Epidermal melanocyte (primary cell): ENCODE measurements at regions not wholly inside any gene's neighbourhood (a gene's known extent, or its start where the extent isn't known, plus 50 kb on each side); places are given as distances from the start of the nearest gene placed in this dataset.

Source experiments
- DNase-seq: peaks from one replicate; pipeline ENCODE4 v3.0.0; 2011; ENCODE audit warnings: low spot score; ENCODE audit not compliant: insufficient read length

DNA sequence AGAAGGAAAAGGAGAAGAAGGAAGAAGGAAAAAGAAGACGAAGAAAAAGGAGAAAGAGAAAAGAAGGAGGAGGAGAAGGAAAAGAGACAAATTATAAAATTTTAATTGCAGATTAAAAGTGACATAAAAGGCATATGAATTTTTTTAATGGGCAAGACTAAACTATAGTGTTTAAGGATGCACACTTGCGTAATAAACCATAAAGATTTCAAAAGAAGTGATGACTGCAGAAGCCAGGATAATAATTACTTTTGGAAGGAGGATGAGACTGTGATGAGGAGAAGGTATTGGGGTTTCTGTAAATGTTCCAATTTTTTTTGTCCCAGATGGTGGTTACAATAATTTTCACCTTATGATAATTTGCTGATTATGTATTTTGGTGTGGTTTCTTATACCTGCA, 243.1 kb upstream of the PKN2 start:
- DNase-seq: no peak

- DNase-seq: no peak
These were observed 232.2 kb upstream of the PKN2 start for GRCh38 chr1:88451856-88452255.

DNA sequence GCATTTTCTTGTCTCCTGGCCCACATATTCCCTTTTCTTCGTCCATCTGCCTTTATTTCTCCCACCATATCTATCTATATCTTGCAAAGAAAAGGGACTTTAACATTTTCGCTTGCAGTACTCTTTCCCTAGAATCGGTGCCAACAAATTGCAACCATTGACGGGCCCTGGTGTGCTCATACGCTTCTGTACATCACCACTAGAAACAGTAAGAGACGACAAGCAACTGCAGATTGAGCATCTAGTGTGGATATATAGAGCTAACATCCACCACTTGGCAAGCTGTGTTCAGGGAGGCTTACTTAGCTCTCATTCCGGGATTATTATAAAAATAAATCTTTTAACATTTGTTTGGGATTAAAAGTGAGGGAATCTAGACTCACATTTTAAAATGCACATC, 230.8 kb upstream of the PKN2 start:
- DNase-seq: no peak

GRCh38 chr1:88454781-88455180, 229.3 kb upstream of the PKN2 start:
- no peak for DNase-seq

DNA sequence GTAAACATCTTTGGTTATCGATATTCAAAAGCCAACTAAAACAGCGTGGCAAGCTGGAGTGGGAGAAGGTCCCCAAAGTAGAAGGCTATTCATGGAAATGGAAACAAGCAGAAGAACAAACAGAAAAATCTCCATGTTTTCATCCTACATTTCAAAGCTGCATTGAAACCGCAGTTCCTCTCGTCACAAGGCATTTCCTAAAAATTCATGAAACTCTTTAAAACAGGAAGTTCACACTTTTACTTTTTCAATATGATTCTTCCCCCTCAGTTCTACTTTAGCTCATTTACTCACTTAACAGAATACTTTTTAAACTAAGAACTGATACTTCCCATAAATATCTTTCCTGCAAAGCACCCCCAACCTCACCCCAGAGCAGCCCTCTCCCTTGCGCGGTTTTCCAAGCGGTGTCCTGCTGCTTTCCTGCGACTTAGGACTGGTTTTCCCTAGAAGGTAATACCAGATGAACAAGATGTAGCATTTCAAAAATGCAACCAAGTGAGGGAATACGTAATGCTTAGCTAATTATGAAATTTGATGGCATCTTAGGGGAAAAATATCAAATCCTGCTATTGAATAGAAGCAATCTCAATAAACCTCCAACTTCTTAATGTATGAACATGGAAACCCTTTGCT, 228.3 kb upstream of the PKN2 start:
- DNase-seq: no peak

- DNase-seq: no peak
These were observed 226.9 kb upstream of the PKN2 start for GRCh38 chr1:88457197-88457596.

DNA sequence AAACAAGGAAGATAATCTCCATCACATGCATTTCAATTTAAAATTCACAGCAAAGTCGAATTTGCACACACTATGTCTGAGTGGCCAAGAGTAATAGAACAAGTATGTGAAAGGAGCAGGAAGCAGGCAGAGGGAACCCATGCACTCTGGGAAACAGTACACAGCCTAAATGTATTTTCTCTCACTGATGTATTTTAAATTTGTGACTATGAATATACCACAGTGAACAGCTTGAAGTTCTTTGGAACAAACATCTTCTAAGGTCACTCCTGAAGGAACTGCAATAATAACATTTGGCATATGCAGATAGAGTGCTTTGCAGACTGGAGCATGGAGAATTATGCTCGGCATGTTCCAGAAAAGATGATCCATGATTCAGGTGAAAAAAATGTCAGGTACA, 223.1 kb upstream of the PKN2 start:
- no peak for DNase-seq

DNA sequence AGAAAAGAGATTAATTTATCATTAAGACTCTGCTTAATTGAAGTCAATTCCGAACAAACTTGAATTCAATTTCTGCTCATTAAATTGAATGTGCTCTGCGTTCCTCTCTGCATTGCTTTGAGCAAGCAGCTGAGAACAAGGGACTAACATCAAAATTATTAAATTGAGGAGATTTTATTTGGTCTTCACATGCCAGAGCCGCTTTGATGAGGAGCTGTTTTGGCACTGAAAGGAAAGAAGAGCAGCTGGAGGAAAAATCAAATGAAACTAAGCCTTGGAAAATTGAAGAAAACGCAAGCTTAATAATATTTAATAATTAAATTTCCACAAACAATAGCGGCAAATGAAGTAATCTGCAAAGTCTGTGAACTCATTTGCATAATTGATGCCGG, 222.0 kb upstream of the PKN2 start:
- no peak for DNase-seq

DNA sequence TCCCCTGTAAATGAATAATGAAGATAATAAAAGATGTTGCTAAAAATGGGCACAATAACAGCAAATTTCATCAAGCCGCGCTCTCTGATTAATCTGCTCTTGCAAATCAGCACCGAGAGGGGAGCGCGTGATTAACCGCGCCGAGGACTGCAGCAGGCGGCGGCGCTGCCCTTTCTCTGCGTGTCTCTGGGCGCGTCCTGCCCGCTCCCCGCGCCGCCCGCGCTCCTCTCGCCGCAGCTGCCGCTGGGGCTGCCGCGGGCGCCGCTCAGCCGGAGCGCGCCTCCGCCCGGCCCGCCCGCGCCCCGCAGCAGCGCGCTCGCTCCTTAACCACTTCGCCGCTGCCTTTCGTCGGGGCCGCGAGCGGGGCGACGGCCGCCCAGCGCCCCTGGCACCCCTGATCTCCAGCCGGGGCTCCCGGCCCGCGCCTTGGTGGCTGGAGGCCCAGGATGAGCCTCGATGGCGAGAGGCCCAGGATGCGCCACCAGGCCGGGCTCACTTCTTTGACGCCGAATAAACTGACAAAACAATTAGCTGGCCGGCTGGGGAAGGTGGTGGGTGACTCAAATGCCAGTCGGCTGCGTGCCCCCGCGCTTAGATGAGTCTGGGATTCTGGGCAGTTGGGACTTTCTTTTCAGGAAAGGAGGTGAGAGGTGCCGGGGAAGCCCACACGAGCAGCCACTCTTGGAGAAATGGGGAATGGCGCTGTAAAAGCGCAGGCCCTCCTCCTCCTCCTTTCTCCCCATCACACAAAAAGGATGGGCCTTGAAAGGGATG, 221.4 kb upstream of the PKN2 start:
- peak; percentile 51 for DNase-seq

DNA sequence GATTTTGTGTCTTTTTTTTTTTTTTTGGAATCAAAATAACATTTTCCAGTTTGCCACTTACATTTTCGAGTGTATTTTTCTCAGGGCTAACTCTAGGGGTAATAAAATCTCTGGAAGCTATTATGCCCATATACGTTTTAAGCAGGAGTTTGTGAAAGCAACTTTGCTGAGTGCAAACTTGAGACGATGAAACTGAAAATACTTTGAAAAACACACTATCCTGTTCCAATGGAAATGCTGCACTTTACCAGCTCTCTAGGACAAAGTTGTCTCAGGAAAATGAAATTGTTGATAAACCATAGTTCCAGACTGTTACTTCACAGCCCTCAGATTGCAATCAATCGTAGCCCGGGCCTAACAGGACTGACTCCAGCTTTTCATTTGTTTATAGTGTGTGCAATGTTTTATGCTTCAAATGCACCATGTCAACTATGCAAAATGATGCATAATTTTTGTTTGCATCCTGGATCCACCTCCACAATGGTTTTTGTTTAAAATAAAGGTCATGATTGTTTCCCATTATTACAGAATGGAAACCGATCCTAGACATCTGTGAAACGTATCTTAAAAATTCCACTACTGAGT, 220.6 kb upstream of the PKN2 start:
- no peak for DNase-seq

DNA sequence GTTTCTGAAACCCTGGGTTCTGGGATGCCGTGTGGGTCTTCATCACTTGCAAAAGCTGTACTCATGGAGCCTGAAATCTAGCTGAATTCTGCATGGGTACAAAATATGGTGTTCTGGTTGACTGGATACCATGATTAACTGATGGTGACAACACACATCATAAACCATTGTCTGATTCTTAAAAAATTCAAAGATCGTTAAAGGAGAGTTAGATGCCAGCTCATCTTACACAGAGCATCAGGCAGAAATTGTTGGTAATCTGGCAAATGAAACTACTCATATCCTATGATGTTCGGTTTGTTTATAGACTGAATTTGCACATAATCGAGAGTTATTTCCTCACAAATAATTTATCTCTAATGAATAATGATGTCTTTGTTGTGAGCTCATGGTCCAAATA, 218.1 kb upstream of the PKN2 start:
- no peak for DNase-seq

GRCh38 chr1:88466899-88467580, 217.0 kb upstream of the PKN2 start:
- DNase-seq: no peak

GRCh38 chr1:88472298-88472697, 211.8 kb upstream of the PKN2 start:
- DNase-seq: peak; percentile 33

- DNase-seq: no peak
These were observed 211.4 kb upstream of the PKN2 start for GRCh38 chr1:88472714-88473113.

- no peak for DNase-seq
These were observed 209.3 kb upstream of the PKN2 start for GRCh38 chr1:88474555-88475304.

- DNase-seq: no peak
These were observed 199.2 kb upstream of the PKN2 start for GRCh38 chr1:88484881-88485280.

GRCh38 chr1:88488237-88488636, 195.8 kb upstream of the PKN2 start:
- no peak for DNase-seq

- DNase-seq: no peak
These were observed 193.4 kb upstream of the PKN2 start for GRCh38 chr1:88490676-88491075.

- no peak for DNase-seq
These were observed 184.4 kb upstream of the PKN2 start for GRCh38 chr1:88499671-88500070.

- no peak for DNase-seq
These were observed 181.2 kb upstream of the PKN2 start for GRCh38 chr1:88502886-88503285.

GRCh38 chr1:88503646-88504045, 180.4 kb upstream of the PKN2 start:
- DNase-seq: no peak

GRCh38 chr1:88504601-88505000, 179.5 kb upstream of the PKN2 start:
- no peak for DNase-seq
